ENCODE measurements at regions not wholly inside any gene's neighbourhood (a gene's known extent, or its start where the extent isn't known, plus 50 kb on each side); places are given as distances from the start of the nearest gene placed in this dataset.
"Not testable (repeated sequence)": the region's sequence is repeated elsewhere in the genome, so short reads cannot be mapped to it uniquely, and the experiment has no call there.

DNA sequence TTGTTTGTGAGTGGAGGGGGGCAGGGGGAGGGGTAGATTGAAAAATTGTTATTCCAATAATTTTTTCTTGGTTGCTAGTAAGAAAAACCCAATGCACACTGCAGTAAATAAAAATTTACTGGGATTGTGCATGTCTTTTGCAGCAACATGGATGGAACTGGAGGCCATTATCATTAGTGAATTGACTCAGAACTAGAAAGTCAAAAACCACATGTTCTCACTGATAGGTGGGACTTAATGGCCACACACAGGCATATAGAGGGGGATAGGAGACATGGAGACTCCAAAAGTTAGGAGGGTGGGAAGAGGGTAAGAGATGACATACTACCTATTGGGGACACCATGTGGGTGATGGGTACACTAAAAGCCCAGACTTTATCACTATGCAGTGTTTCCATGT is 67.2 kb downstream of the BUB3 start:
- Mint-ChIP-seq H3K9me3 (peaks cover 0 to 5% (median under 1%) of the 10 kb centered on the region in 8 donors), H3K27ac (no peak overlapping the region), H3K27me3 (no peaks in the 10 kb centered on the region), H3K36me3 (peaks cover 12 to 40% of the 10 kb centered on the region in 2 donors), H3K4me1 (peaks cover 0 to 3% (median 0%) of the 10 kb centered on the region in 4 donors), H3K4me3 (no peak overlapping the region)
- H3K4me3 ChIP-seq (ENCODE audit: low read length in 2 of 2), result no peak overlapping the region
- CTCF ChIA-PET (ENCODE audit: partially characterized antibody), result no interaction called here
- no peaks in the 10 kb centered on the region for H3K36me3 ChIP-seq (ENCODE audit: insufficient read depth, low read length)
- no peaks in the 10 kb centered on the region for H3K27me3 ChIP-seq (ENCODE audit: insufficient read depth, low read length)
- H3K27ac ChIP-seq (ENCODE audit: low read depth, low read length), result no peak overlapping the region
- intact Hi-C loops (cut with micrococcal nuclease), result no loop called here
- no peak for DNase-seq
- no peaks in the 10 kb centered on the region for H3K9me3 ChIP-seq (ENCODE audit: control insufficient read depth in 1 of 2, low read length in 2 of 2)
- no peaks in the 10 kb centered on the region for H3K4me1 ChIP-seq (ENCODE audit: insufficient read depth, low read length)
- POLR2A ChIA-PET (ENCODE audit: partially characterized antibody), result no interaction called here

GRCh38 chr10:123222832-123223231 is 68.6 kb downstream of the BUB3 start:
- no peak overlapping the region for H3K4me3 Mint-ChIP-seq
- Histone ChIP-seq H3K4me3 (ENCODE audit: low read length in 2 of 2) (no peak overlapping the region), H3K36me3 (ENCODE audit: insufficient read depth, low read length) (no peaks in the 10 kb centered on the region), H3K27ac (ENCODE audit: low read depth, low read length) (no peak overlapping the region), H3K9me3 (ENCODE audit: control insufficient read depth in 1 of 2, low read length in 2 of 2) (no peaks in the 10 kb centered on the region), H3K27me3 (ENCODE audit: insufficient read depth, low read length) (no peaks in the 10 kb centered on the region), H3K4me1 (ENCODE audit: insufficient read depth, low read length) (no peaks in the 10 kb centered on the region)
- POLR2A ChIA-PET (ENCODE audit: partially characterized antibody), result no interaction called here
- DNase-seq, result no peak
- H3K9me3 Mint-ChIP-seq, result no peaks in the 10 kb centered on the region
- CTCF ChIA-PET (ENCODE audit: partially characterized antibody), result interaction anchor here (0.9 to 1.2 kb wide), 2 partner anchors 26 to 66 kb away, joined by 3 read pairs; no protein-coding TSS in a partner anchor
- intact Hi-C loops (cut with micrococcal nuclease), result no loop called here
- no peak overlapping the region for H3K27ac Mint-ChIP-seq
- H3K27me3 Mint-ChIP-seq, result no peaks in the 10 kb centered on the region
- H3K36me3 Mint-ChIP-seq, result peaks cover 9 to 33% of the 10 kb centered on the region in 2 donors
- H3K4me1 Mint-ChIP-seq, result peaks cover 0 to 3% (median 0%) of the 10 kb centered on the region in 4 donors

GRCh38 chr10:123227706-123228105 is 73.5 kb downstream of the BUB3 start:
- H3K4me3 ChIP-seq (ENCODE audit: low read length in 2 of 2), result no peak overlapping the region
- no peaks in the 10 kb centered on the region for H3K9me3 ChIP-seq (ENCODE audit: control insufficient read depth in 1 of 2, low read length in 2 of 2)
- intact Hi-C loops (cut with micrococcal nuclease), result no loop called here
- Mint-ChIP-seq H3K27ac (no peak overlapping the region), H3K27me3 (no peaks in the 10 kb centered on the region), H3K4me1 (no peaks in the 10 kb centered on the region), H3K36me3 (peaks cover 40 to 52% of the 10 kb centered on the region in 2 donors), H3K9me3 (peaks cover 0 to 9% (median 6%) of the 10 kb centered on the region in 8 donors), H3K4me3 (no peak overlapping the region)
- CTCF ChIA-PET (ENCODE audit: partially characterized antibody), result interaction anchor here (1.3 kb wide), 1 partner anchor 82 kb away, joined by 3 read pairs; no protein-coding TSS in a partner anchor
- H3K27ac ChIP-seq (ENCODE audit: low read depth, low read length), result no peak overlapping the region
- POLR2A ChIA-PET (ENCODE audit: partially characterized antibody), result interaction anchor here (2.1 kb wide), 1 partner anchor 13 kb away, joined by 6 read pairs; no protein-coding TSS in a partner anchor
- H3K36me3 ChIP-seq (ENCODE audit: insufficient read depth, low read length), result no peaks in the 10 kb centered on the region
- no peak for DNase-seq
- no peaks in the 10 kb centered on the region for H3K4me1 ChIP-seq (ENCODE audit: insufficient read depth, low read length)
- no peaks in the 10 kb centered on the region for H3K27me3 ChIP-seq (ENCODE audit: insufficient read depth, low read length)

DNA sequence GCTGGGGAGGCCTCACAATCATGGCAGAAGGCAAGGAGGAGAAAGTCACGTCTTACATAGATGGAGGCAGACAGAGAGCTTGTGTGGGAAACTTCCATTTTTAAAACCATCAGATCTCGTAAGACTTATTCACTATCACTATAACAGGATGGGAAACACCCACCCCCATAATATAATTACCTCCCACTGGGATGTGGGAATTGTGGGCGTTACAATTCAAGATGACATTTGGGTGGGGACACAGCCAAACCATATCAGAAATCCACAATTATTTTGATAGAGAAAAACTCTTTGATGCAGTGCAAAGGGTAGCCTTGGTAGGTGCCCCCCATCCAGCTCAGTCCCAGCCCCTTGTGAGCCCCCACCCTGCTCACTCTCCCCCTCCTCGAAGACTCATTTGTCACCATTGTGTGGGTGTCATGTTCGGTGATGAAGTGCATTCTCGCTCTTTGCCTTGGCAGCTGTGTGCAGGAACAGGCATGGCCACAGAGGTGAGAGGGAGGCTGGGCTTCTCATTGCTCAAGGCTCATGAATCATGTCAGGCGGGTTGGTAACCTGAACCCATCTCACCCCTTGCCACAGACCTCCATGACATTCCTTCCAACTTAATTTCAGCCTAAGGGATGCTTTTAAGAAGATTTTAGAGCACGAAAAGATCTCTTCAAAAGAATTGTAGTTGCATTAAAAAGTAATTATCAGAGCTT is 75.9 kb downstream of the BUB3 start:
- Histone ChIP-seq H3K27ac (ENCODE audit: low read depth, low read length) (no peak overlapping the region), H3K9me3 (ENCODE audit: control insufficient read depth in 1 of 2, low read length in 2 of 2) (peaks cover 0 to 6% of the 10 kb centered on the region in 2 donors), H3K4me1 (ENCODE audit: insufficient read depth, low read length) (no peaks in the 10 kb centered on the region), H3K27me3 (ENCODE audit: insufficient read depth, low read length) (no peaks in the 10 kb centered on the region), H3K4me3 (ENCODE audit: low read length in 2 of 2) (no peak overlapping the region), H3K36me3 (ENCODE audit: insufficient read depth, low read length) (no peaks in the 10 kb centered on the region)
- intact Hi-C loops (cut with micrococcal nuclease), result no loop called here
- peaks cover 0 to 25% (median 22%) of the 10 kb centered on the region in 8 donors for H3K9me3 Mint-ChIP-seq
- no peak overlapping the region for H3K27ac Mint-ChIP-seq
- no peak overlapping the region for H3K4me3 Mint-ChIP-seq
- DNase-seq, result no peak
- no peaks in the 10 kb centered on the region for H3K27me3 Mint-ChIP-seq
- ChIA-PET CTCF (ENCODE audit: partially characterized antibody) (interaction anchor here (1.6 kb wide), 1 partner anchor 12 kb away, joined by 5 read pairs; no protein-coding TSS in a partner anchor), POLR2A (ENCODE audit: partially characterized antibody) (interaction anchor here (2.1 kb wide), 1 partner anchor 11 kb away, joined by 6 read pairs; no protein-coding TSS in a partner anchor)
- no peaks in the 10 kb centered on the region for H3K4me1 Mint-ChIP-seq
- H3K36me3 Mint-ChIP-seq, result peaks cover 50 to 62% of the 10 kb centered on the region in 2 donors

- H3K4me1 Mint-ChIP-seq; DNase-seq; H3K4me3 Mint-ChIP-seq; H3K27me3 Mint-ChIP-seq; intact Hi-C loops (cut with micrococcal nuclease); H3K27ac ChIP-seq (ENCODE audit: low read depth, low read length); H3K36me3 ChIP-seq (ENCODE audit: insufficient read depth, low read length); POLR2A ChIA-PET (ENCODE audit: partially characterized antibody); H3K4me3 ChIP-seq (ENCODE audit: low read length in 2 of 2); CTCF ChIA-PET (ENCODE audit: partially characterized antibody); H3K27me3 ChIP-seq (ENCODE audit: insufficient read depth, low read length); H3K4me1 ChIP-seq (ENCODE audit: insufficient read depth, low read length): not testable (repeated sequence)
- peaks cover 0 to 10% of the 10 kb centered on the region in 2 donors for H3K9me3 ChIP-seq (ENCODE audit: control insufficient read depth in 1 of 2, low read length in 2 of 2)
- Mint-ChIP-seq H3K9me3 (peaks cover 0 to 38% (median 30%) of the 10 kb centered on the region in 8 donors), H3K36me3 (peaks cover 59 to 73% of the 10 kb centered on the region in 2 donors), H3K27ac (peak overlapping the region in 1 of 7 donors; percentile 58)
These were observed 78.7 kb downstream of the BUB3 start for GRCh38 chr10:123232879-123233278.

GRCh38 chr10:123235014-123235413 is 80.8 kb downstream of the BUB3 start:
- peaks cover 45 to 59% of the 10 kb centered on the region in 2 donors for H3K36me3 Mint-ChIP-seq
- CTCF ChIA-PET (ENCODE audit: partially characterized antibody); H3K27ac Mint-ChIP-seq; DNase-seq; POLR2A ChIA-PET (ENCODE audit: partially characterized antibody); intact Hi-C loops (cut with micrococcal nuclease); H3K4me1 Mint-ChIP-seq; H3K4me3 ChIP-seq (ENCODE audit: low read length in 2 of 2); H3K27me3 ChIP-seq (ENCODE audit: insufficient read depth, low read length); H3K36me3 ChIP-seq (ENCODE audit: insufficient read depth, low read length); H3K27me3 Mint-ChIP-seq; H3K4me3 Mint-ChIP-seq; H3K4me1 ChIP-seq (ENCODE audit: insufficient read depth, low read length); H3K27ac ChIP-seq (ENCODE audit: low read depth, low read length): not testable (repeated sequence)
- peaks cover 0 to 10% of the 10 kb centered on the region in 2 donors for H3K9me3 ChIP-seq (ENCODE audit: control insufficient read depth in 1 of 2, low read length in 2 of 2)
- H3K9me3 Mint-ChIP-seq, result peaks cover 0 to 38% (median 30%) of the 10 kb centered on the region in 8 donors

DNA sequence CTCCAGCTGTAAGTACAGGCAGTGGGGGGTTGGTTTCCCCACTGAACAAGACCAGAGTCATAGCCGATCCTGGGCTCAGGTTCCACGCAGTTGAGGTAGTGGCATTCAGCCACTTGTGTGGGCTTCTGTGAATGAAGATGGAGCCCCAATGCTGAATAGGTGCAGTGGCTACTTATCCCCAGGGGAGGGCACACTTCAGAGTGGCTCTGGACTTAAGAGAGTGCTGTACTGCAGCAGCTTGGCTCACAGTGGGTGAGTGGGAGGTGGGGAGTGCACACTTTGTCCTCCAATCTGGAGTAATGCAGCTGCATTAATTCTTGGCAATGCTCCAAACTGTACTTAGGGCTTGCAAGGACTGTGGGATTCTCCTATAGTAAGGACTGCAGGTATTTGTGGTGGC is 81.9 kb downstream of the BUB3 start:
- H3K27me3 ChIP-seq (ENCODE audit: insufficient read depth, low read length), result no peaks in the 10 kb centered on the region
- no peak for DNase-seq
- ChIA-PET CTCF (ENCODE audit: partially characterized antibody) (interaction anchor here (0.8 kb wide), 1 partner anchor 9 kb away, joined by 3 read pairs; no protein-coding TSS in a partner anchor), POLR2A (ENCODE audit: partially characterized antibody) (no interaction called here)
- intact Hi-C loops (cut with micrococcal nuclease), result no loop called here
- Mint-ChIP-seq H3K36me3 (peaks cover 35 to 47% of the 10 kb centered on the region in 2 donors), H3K27ac (no peak overlapping the region), H3K4me3 (no peak overlapping the region), H3K27me3 (no peaks in the 10 kb centered on the region), H3K4me1 (peaks cover 4 to 14% (median 10%) of the 10 kb centered on the region in 4 donors), H3K9me3 (peaks cover 0 to 38% (median 28%) of the 10 kb centered on the region in 8 donors)
- H3K9me3 ChIP-seq (ENCODE audit: control insufficient read depth in 1 of 2, low read length in 2 of 2), result peaks cover 0 to 10% of the 10 kb centered on the region in 2 donors
- no peaks in the 10 kb centered on the region for H3K36me3 ChIP-seq (ENCODE audit: insufficient read depth, low read length)
- H3K4me3 ChIP-seq (ENCODE audit: low read length in 2 of 2), result no peak overlapping the region
- H3K4me1 ChIP-seq (ENCODE audit: insufficient read depth, low read length), result peaks cover 11% of the 10 kb centered on the region
- no peak overlapping the region for H3K27ac ChIP-seq (ENCODE audit: low read depth, low read length)
